Nephron progenitor cell (in vitro differentiated cells): ENCODE measurements at regions not wholly inside any gene's neighbourhood (a gene's known extent, or its start where the extent isn't known, plus 50 kb on each side); places are given as distances from the start of the nearest gene placed in this dataset.

Experiments used
- DNase-seq: peaks from one replicate; pipeline ENCODE4 v3.0.0; 2021
- H3K27ac Mint-ChIP-seq: 2 replicates; pipeline ENCODE4 v1.8.0; 2021; ENCODE audit warnings: mild to moderate bottlenecking, moderate library complexity, mixed read lengths
- H3K27me3 Mint-ChIP-seq: 2 replicates; pipeline ENCODE4 v1.8.0; 2021; ENCODE audit warnings: mild to moderate bottlenecking, low read depth, mixed read lengths; ENCODE audit not compliant: poor library complexity
- H3K36me3 Mint-ChIP-seq: 2 replicates; pipeline ENCODE4 v1.8.0; 2021; ENCODE audit warnings: low read depth, mixed read lengths
- H3K4me1 Mint-ChIP-seq: 2 replicates; pipeline ENCODE4 v1.8.0; 2021; ENCODE audit warnings: mixed read lengths
- H3K4me3 Mint-ChIP-seq: 2 replicates; pipeline ENCODE4 v1.8.0; 2021; ENCODE audit warnings: mild to moderate bottlenecking, moderate library complexity, mixed read lengths
- H3K9me3 Mint-ChIP-seq: 2 replicates; pipeline ENCODE4 v1.8.0; 2021; ENCODE audit warnings: mild to moderate bottlenecking, moderate library complexity, mixed read lengths
- TF ChIP-seq, protein P1 (sequence below): fragments of 200-600 bp; sonication (generic); IDR thresholded peaks from 2 replicates; pipeline ENCODE4 v1.5.0; 2021; ENCODE audit warnings: antibody characterized with exemption

DNA sequence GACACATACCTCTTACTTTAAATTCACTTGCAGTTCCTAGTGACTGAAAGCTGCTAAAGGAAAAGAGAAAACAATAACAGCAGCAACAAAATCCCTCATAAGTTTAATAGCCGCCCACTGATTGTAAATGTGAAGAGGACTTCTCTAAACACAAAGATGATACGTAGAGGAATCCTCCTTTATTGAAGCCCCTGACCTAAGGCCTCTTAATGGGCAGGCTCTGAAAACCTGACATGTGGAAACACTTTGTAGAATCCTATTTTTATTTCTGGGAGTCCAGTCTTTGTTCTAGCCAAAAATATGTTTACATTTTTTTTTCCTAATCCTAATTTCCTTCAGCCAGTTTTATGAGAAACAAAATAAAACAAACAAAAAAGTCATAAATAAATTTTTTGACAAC is 1277.7 kb upstream of the CELF4 start:
- no peak for DNase-seq
- TF ChIP-seq, protein P1, sequence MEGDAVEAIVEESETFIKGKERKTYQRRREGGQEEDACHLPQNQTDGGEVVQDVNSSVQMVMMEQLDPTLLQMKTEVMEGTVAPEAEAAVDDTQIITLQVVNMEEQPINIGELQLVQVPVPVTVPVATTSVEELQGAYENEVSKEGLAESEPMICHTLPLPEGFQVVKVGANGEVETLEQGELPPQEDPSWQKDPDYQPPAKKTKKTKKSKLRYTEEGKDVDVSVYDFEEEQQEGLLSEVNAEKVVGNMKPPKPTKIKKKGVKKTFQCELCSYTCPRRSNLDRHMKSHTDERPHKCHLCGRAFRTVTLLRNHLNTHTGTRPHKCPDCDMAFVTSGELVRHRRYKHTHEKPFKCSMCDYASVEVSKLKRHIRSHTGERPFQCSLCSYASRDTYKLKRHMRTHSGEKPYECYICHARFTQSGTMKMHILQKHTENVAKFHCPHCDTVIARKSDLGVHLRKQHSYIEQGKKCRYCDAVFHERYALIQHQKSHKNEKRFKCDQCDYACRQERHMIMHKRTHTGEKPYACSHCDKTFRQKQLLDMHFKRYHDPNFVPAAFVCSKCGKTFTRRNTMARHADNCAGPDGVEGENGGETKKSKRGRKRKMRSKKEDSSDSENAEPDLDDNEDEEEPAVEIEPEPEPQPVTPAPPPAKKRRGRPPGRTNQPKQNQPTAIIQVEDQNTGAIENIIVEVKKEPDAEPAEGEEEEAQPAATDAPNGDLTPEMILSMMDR: no peak
- Mint-ChIP-seq H3K4me1 (no peaks in the 10 kb centered on the region), H3K27ac (no peak overlapping the region), H3K27me3 (no peaks in the 10 kb centered on the region), H3K4me3 (no peak overlapping the region), H3K9me3 (no peaks in the 10 kb centered on the region), H3K36me3 (no peaks in the 10 kb centered on the region)

DNA sequence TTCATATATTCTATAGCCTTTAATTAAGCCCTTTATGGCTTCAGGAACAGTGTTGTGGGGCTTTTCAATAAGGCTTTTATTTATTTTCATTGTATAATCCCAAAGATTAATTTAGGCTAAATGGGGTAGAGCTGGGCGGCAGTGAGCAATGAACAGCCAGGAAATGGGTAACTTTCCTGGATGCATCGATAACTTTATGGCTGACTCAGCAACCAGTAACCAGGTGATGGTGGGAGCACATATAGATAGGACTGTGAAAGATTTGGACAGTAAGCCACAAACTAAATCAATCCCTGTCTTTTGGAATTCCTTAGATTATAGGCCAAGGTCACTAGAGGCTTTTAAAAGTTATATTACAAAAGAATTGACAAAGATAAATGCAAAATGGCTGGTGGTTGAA is 1260.6 kb upstream of the CELF4 start:
- Mint-ChIP-seq H3K4me3 (no peak overlapping the region), H3K27ac (no peak overlapping the region), H3K36me3 (no peaks in the 10 kb centered on the region), H3K9me3 (no peaks in the 10 kb centered on the region), H3K27me3 (no peaks in the 10 kb centered on the region), H3K4me1 (no peaks in the 10 kb centered on the region)
- TF ChIP-seq, protein P1: no peak
- DNase-seq: no peak

DNA sequence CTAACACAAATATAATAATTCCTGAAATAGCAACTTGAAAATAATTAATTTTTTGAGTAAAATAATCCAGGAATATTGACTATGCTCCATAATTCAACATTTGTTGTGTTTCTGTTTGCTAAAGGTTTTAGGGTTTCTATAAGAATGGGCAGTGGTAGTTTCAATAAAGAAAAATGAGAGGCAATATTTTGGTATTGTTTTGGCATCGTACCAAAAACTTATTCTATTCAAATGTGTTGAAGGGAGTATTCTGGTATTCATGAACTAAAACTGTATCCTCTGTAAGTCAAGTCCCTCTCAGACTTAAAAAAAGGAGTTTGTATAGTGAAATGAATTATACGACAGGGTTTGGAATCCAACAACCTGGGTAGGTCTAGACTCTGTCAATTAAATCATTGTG is 1245.6 kb upstream of the CELF4 start:
- no peak for DNase-seq
- Mint-ChIP-seq H3K9me3 (no peaks in the 10 kb centered on the region), H3K27me3 (no peaks in the 10 kb centered on the region), H3K4me3 (no peak overlapping the region), H3K4me1 (no peaks in the 10 kb centered on the region), H3K27ac (no peak overlapping the region), H3K36me3 (no peaks in the 10 kb centered on the region)
- TF ChIP-seq, protein P1: no peak

- no peaks in the 10 kb centered on the region for H3K9me3 Mint-ChIP-seq
- no peaks in the 10 kb centered on the region for H3K36me3 Mint-ChIP-seq
- DNase-seq: no peak
- H3K4me1 Mint-ChIP-seq: no peaks in the 10 kb centered on the region
- H3K27me3 Mint-ChIP-seq: no peaks in the 10 kb centered on the region
- no peak overlapping the region for H3K27ac Mint-ChIP-seq
- no peak overlapping the region for H3K4me3 Mint-ChIP-seq
- TF ChIP-seq, protein P1: no peak
These were observed 1245.2 kb upstream of the CELF4 start for GRCh38 chr18:38810789-38811188.

DNA sequence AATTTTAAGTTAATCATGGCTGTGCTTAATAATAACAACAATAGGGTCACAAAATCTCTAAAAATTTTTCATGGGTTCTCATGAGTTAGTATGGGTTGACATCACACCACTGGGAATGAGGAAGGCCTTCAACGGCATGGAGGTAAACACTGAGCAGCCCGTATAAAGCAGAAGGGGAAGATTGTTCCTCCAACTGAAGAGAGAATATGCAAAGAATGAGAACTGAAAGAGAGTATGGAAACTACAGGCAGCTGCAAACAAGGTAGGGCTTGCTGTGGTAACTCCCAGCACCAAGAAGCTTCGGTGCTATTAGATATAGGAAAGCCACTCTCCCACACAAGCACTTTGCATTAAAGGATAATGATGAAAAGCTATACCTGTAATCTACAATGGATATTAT is 1242.3 kb upstream of the CELF4 start:
- H3K36me3 Mint-ChIP-seq: no peaks in the 10 kb centered on the region
- no peak overlapping the region for H3K4me3 Mint-ChIP-seq
- no peaks in the 10 kb centered on the region for H3K9me3 Mint-ChIP-seq
- no peaks in the 10 kb centered on the region for H3K27me3 Mint-ChIP-seq
- TF ChIP-seq, protein P1: no peak
- no peak overlapping the region for H3K27ac Mint-ChIP-seq
- H3K4me1 Mint-ChIP-seq: no peaks in the 10 kb centered on the region
- no peak for DNase-seq

- Mint-ChIP-seq H3K27me3 (no peaks in the 10 kb centered on the region), H3K36me3 (no peaks in the 10 kb centered on the region), H3K4me3 (no peak overlapping the region), H3K9me3 (no peaks in the 10 kb centered on the region), H3K4me1 (no peaks in the 10 kb centered on the region), H3K27ac (no peak overlapping the region)
- TF ChIP-seq, protein P1: no peak
- no peak for DNase-seq
These were observed 1239.7 kb upstream of the CELF4 start for GRCh38 chr18:38805256-38805655.
